Mesendoderm (in vitro differentiated cells): ENCODE measurements at regions not wholly inside any gene's neighbourhood (a gene's known extent, or its start where the extent isn't known, plus 50 kb on each side); places are given as distances from the start of the nearest gene placed in this dataset.

Experiments
- DNase-seq: peaks from one replicate; pipeline ENCODE4 v3.0.0; 2013
- H2AK5ac ChIP-seq: 2 replicates; pipeline ENCODE4 v1.6.1; 2013; ENCODE audit warnings: low read length, inconsistent platforms
- H2BK120ac ChIP-seq: 2 replicates; pipeline ENCODE4 v1.6.1; 2013; ENCODE audit warnings: low read depth, mild to moderate bottlenecking, low read length, moderate library complexity, mixed read lengths
- H2BK15ac ChIP-seq: replicated peaks from 2 replicates; pipeline ENCODE4 v1.6.1; 2013; ENCODE audit warnings: low read depth, mild to moderate bottlenecking, moderate library complexity
- H2BK5ac ChIP-seq: 2 replicates; pipeline ENCODE4 v1.6.1; 2013; ENCODE audit warnings: low read length, inconsistent platforms
- H3K18ac ChIP-seq: 2 replicates; pipeline ENCODE4 v1.6.1; 2013; ENCODE audit warnings: mild to moderate bottlenecking, low read length, mixed read lengths
- H3K23ac ChIP-seq: one replicate; pipeline ENCODE4 v1.6.1; 2013; ENCODE audit warnings: low read length
- H3K27ac ChIP-seq: 2 replicates; pipeline ENCODE4 v1.5.1; 2013; ENCODE audit warnings: low read depth, mild to moderate bottlenecking, inconsistent platforms, low read length, moderate library complexity
- H3K27me3 ChIP-seq: 2 replicates; pipeline ENCODE4 v1.6.1; 2013; ENCODE audit warnings: low read length, control low read depth, mild to moderate bottlenecking, inconsistent platforms; ENCODE audit not compliant: insufficient read depth, poor library complexity
- H3K36me3 ChIP-seq: 2 replicates; pipeline ENCODE4 v1.6.1; 2013; ENCODE audit warnings: low read length, inconsistent platforms; ENCODE audit not compliant: control insufficient read depth, insufficient read depth
- H3K4ac ChIP-seq: one replicate; pipeline ENCODE4 v1.6.1; 2013; ENCODE audit warnings: low read depth, mild to moderate bottlenecking, low read length, moderate library complexity
- H3K4me1 ChIP-seq: 2 replicates; pipeline ENCODE4 v1.6.1; 2013; ENCODE audit warnings: low read depth, low read length, inconsistent platforms; ENCODE audit not compliant: control insufficient read depth
- H3K4me2 ChIP-seq: 2 replicates; pipeline ENCODE4 v1.6.1; 2013; ENCODE audit warnings: low read length
- H3K4me3 ChIP-seq: 2 replicates; pipeline ENCODE4 v1.5.1; 2013; ENCODE audit warnings: mild to moderate bottlenecking, low read length
- H3K56ac ChIP-seq: one replicate; pipeline ENCODE4 v1.6.1; 2013; ENCODE audit warnings: low read length
- H3K79me1 ChIP-seq: 2 replicates; pipeline ENCODE4 v1.6.1; 2013; ENCODE audit warnings: low read length, inconsistent platforms
- H3K79me2 ChIP-seq: 2 replicates; pipeline ENCODE4 v1.6.1; 2013; ENCODE audit warnings: mild to moderate bottlenecking, low read length; ENCODE audit not compliant: control insufficient read depth, insufficient read depth
- H3K9ac ChIP-seq: 2 replicates; pipeline ENCODE4 v1.6.1; 2013; ENCODE audit warnings: low read length, inconsistent platforms
- H4K5ac ChIP-seq: one replicate; pipeline ENCODE4 v1.6.1; 2013; ENCODE audit warnings: low read length
- H4K8ac ChIP-seq: one replicate; pipeline ENCODE4 v1.6.1; 2013; ENCODE audit warnings: low read depth, mild to moderate bottlenecking, control low read depth, low read length, moderate library complexity
- WGBS: extraction: QIAGEN DNeasy Blood & Tissue Kit; methylation state at CpG from one replicate; pipeline ENCODE4 v1.1.7; 2013; ENCODE audit warnings: low lambda C conversion rate, missing lambda C conversion rate; ENCODE audit not compliant: insufficient coverage; ENCODE audit errors: extremely low coverage; 5-methylcytosine and 5-hydroxymethylcytosine counted together

- no peak for DNase-seq
- no peak overlapping the region for H3K18ac ChIP-seq
- H2AK5ac ChIP-seq: no peak overlapping the region
- H4K8ac ChIP-seq: no peak overlapping the region
- no peaks in the 10 kb centered on the region for H3K4me1 ChIP-seq
- no peak overlapping the region for H3K9ac ChIP-seq
- no peak overlapping the region for H3K4me3 ChIP-seq
- H2BK15ac ChIP-seq: no peak overlapping the region
- no peaks in the 10 kb centered on the region for H3K27me3 ChIP-seq
- H3K79me2 ChIP-seq: no peaks in the 10 kb centered on the region
- H3K4me2 ChIP-seq: no peak overlapping the region
- H3K36me3 ChIP-seq: no peaks in the 10 kb centered on the region
- no peak overlapping the region for H2BK5ac ChIP-seq
- H3K23ac ChIP-seq: no peak overlapping the region
- no peak overlapping the region for H3K4ac ChIP-seq
- H3K56ac ChIP-seq: no peak overlapping the region
- H3K27ac ChIP-seq: no peak overlapping the region
- no peak overlapping the region for H4K5ac ChIP-seq
- no peak overlapping the region for H2BK120ac ChIP-seq
- no peaks in the 10 kb centered on the region for H3K79me1 ChIP-seq
These were observed 1177.1 kb downstream of the FLRT2 start for GRCh38 chr14:86707071-86707470.

DNA sequence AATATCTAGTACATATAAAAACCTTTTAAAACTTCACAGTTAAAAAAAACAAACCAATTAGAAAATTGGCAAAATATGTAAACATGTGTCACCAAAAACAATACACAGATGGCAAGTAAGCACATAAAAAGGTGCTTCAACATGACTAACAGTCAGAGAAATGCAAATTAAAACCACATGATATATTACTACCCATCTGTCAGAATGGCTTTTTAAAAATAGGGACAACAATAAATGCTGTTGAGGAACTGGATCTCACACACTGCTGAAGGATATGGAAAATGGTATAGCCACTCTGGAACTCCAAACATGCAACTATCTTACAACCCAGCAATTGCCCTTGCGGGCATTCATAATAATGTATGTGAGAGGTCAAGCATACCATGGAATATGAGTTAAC, 1153.6 kb downstream of the FLRT2 start:
- Histone ChIP-seq H3K9ac (no peak overlapping the region), H2AK5ac (no peak overlapping the region), H2BK120ac (no peak overlapping the region), H3K4me3 (no peak overlapping the region), H3K4me1 (no peaks in the 10 kb centered on the region), H3K27ac (no peak overlapping the region), H4K5ac (no peak overlapping the region), H4K8ac (no peak overlapping the region), H2BK5ac (no peak overlapping the region), H2BK15ac (no peak overlapping the region), H3K79me2 (no peaks in the 10 kb centered on the region), H3K79me1 (no peaks in the 10 kb centered on the region), H3K27me3 (no peaks in the 10 kb centered on the region), H3K4me2 (no peak overlapping the region), H3K56ac (no peak overlapping the region), H3K18ac (no peak overlapping the region), H3K36me3 (no peaks in the 10 kb centered on the region), H3K23ac (no peak overlapping the region), H3K4ac (no peak overlapping the region)
- DNase-seq: no peak
- WGBS: no CpG with 5 or more reads among the region's 1 CpG

GRCh38 chr14:86675059-86675458, 1145.1 kb downstream of the FLRT2 start:
- H3K27ac ChIP-seq: no peak overlapping the region
- no peak overlapping the region for H2AK5ac ChIP-seq
- no CpG with 5 or more reads among the region's 3 CpGs for WGBS
- H3K79me2 ChIP-seq: no peaks in the 10 kb centered on the region
- H3K4me2 ChIP-seq: no peak overlapping the region
- no peak overlapping the region for H3K18ac ChIP-seq
- no peaks in the 10 kb centered on the region for H3K27me3 ChIP-seq
- H3K23ac ChIP-seq: no peak overlapping the region
- no peaks in the 10 kb centered on the region for H3K36me3 ChIP-seq
- H3K56ac ChIP-seq: no peak overlapping the region
- H3K4me1 ChIP-seq: no peaks in the 10 kb centered on the region
- H2BK120ac ChIP-seq: no peak overlapping the region
- DNase-seq: peak; percentile 43
- H3K79me1 ChIP-seq: no peaks in the 10 kb centered on the region
- no peak overlapping the region for H3K4me3 ChIP-seq
- H2BK15ac ChIP-seq: no peak overlapping the region
- no peak overlapping the region for H3K9ac ChIP-seq
- H4K5ac ChIP-seq: no peak overlapping the region
- no peak overlapping the region for H4K8ac ChIP-seq
- no peak overlapping the region for H2BK5ac ChIP-seq
- H3K4ac ChIP-seq: no peak overlapping the region

- Histone ChIP-seq H3K79me1 (no peaks in the 10 kb centered on the region), H2BK5ac (no peak overlapping the region), H3K4me2 (no peak overlapping the region), H3K18ac (no peak overlapping the region), H2BK120ac (no peak overlapping the region), H2AK5ac (no peak overlapping the region), H3K27me3 (no peaks in the 10 kb centered on the region), H4K8ac (no peak overlapping the region), H3K9ac (no peak overlapping the region), H3K4me3 (no peak overlapping the region), H4K5ac (no peak overlapping the region), H3K23ac (no peak overlapping the region), H3K56ac (no peak overlapping the region), H3K4ac (no peak overlapping the region), H3K4me1 (no peaks in the 10 kb centered on the region), H3K79me2 (no peaks in the 10 kb centered on the region), H2BK15ac (no peak overlapping the region), H3K36me3 (no peaks in the 10 kb centered on the region), H3K27ac (no peak overlapping the region)
- DNase-seq: peak; percentile 22
These were observed 1143.6 kb downstream of the FLRT2 start for GRCh38 chr14:86673523-86673969.

- no peak overlapping the region for H3K9ac ChIP-seq
- no peaks in the 10 kb centered on the region for H3K27me3 ChIP-seq
- no peak overlapping the region for H4K5ac ChIP-seq
- H3K36me3 ChIP-seq: no peaks in the 10 kb centered on the region
- no peaks in the 10 kb centered on the region for H3K4me1 ChIP-seq
- no peaks in the 10 kb centered on the region for H3K79me1 ChIP-seq
- no peak overlapping the region for H4K8ac ChIP-seq
- no peak overlapping the region for H3K4ac ChIP-seq
- no peak overlapping the region for H3K56ac ChIP-seq
- no peak overlapping the region for H3K4me3 ChIP-seq
- WGBS: no CpG with 5 or more reads among the region's 2 CpGs
- no peak overlapping the region for H2BK5ac ChIP-seq
- H3K27ac ChIP-seq: no peak overlapping the region
- no peak overlapping the region for H2BK120ac ChIP-seq
- H2AK5ac ChIP-seq: no peak overlapping the region
- no peaks in the 10 kb centered on the region for H3K79me2 ChIP-seq
- H3K18ac ChIP-seq: no peak overlapping the region
- no peak overlapping the region for H3K4me2 ChIP-seq
- H2BK15ac ChIP-seq: no peak overlapping the region
- H3K23ac ChIP-seq: no peak overlapping the region
- no peak for DNase-seq
These were observed 1142.1 kb downstream of the FLRT2 start for GRCh38 chr14:86672080-86672479.

- Histone ChIP-seq H2BK120ac (no peak overlapping the region), H2BK15ac (no peak overlapping the region), H3K9ac (no peak overlapping the region), H3K4me3 (no peak overlapping the region), H3K4ac (no peak overlapping the region), H4K8ac (no peak overlapping the region), H3K56ac (no peak overlapping the region), H2AK5ac (no peak overlapping the region), H3K27me3 (no peaks in the 10 kb centered on the region), H3K79me1 (no peaks in the 10 kb centered on the region), H3K4me2 (no peak overlapping the region), H3K4me1 (no peaks in the 10 kb centered on the region), H3K36me3 (no peaks in the 10 kb centered on the region), H3K23ac (no peak overlapping the region), H3K18ac (no peak overlapping the region), H3K27ac (no peak overlapping the region), H4K5ac (no peak overlapping the region), H3K79me2 (no peaks in the 10 kb centered on the region), H2BK5ac (no peak overlapping the region)
- WGBS: no CpG with 5 or more reads among the region's 1 CpG
- DNase-seq: no peak
These were observed 1136.0 kb downstream of the FLRT2 start for GRCh38 chr14:86665975-86666374.
